Panc1 (cell line): ENCODE measurements at regions not wholly inside any gene's neighbourhood (a gene's known extent, or its start where the extent isn't known, plus 50 kb on each side); places are given as distances from the start of the nearest gene placed in this dataset.

ENCODE experiments used
- ATAC-seq: fragments of 200-7000 bp; cut with Tn5 transposase; 2 replicates; pipeline ENCODE4 v1.9.1; 2020; ENCODE audit warnings: mild to moderate bottlenecking, moderate library complexity
- BruUV-seq: library from RNA; stranded (reverse); fragments of 400-500 nt; replicated peaks from 2 replicates; lab custom pipeline; 2021; lab: Mats Ljungman, UMichigan
- CTCF ChIA-PET: fragments of 300-600 bp; sonication (Branson Sonifier 250); formaldehyde crosslinking; loops from one replicate; lab custom pipeline; 2022; ENCODE audit warnings: antibody characterized with exemption; lab: Charles Lee
- POLR2A ChIA-PET: fragments of 300-600 bp; sonication (Branson Sonifier 250); formaldehyde crosslinking; loops from one replicate; lab custom pipeline; 2022; ENCODE audit warnings: antibody characterized with exemption; lab: Charles Lee
- DNase-seq: peaks from one replicate; pipeline ENCODE4 v3.0.0-alpha.2; 2010; ENCODE audit warnings: low read depth, low spot score
- H3K27ac ChIP-seq: 2 replicates; pipeline ENCODE4 v1.5.1; 2011; ENCODE audit warnings: mild to moderate bottlenecking, low read length, inconsistent platforms
- H3K27me3 ChIP-seq: fragments of 200-500 bp; sonication (Bioruptor generic); 2 replicates; pipeline ENCODE4 v1.6.0; 2014; ENCODE audit warnings: low read length, inconsistent platforms; ENCODE audit not compliant: control insufficient read depth, insufficient read depth
- H3K36me3 ChIP-seq: fragments of 200-500 bp; sonication (Bioruptor generic); 2 replicates; pipeline ENCODE4 v1.5.1; 2014; ENCODE audit warnings: inconsistent platforms, mild to moderate bottlenecking, low read length, moderate library complexity; ENCODE audit not compliant: control insufficient read depth, insufficient read depth
- H3K4me1 ChIP-seq: 2 replicates; pipeline ENCODE4 v1.5.1; 2011; ENCODE audit warnings: inconsistent platforms, mild to moderate bottlenecking, low read length, moderate library complexity; ENCODE audit not compliant: control insufficient read depth, insufficient read depth
- H3K4me3 ChIP-seq, 2 experiments: 2 replicates each; pipeline ENCODE4 v1.5.1; 2011 to 2012; ENCODE audit warnings: low read depth in 2 of 2, low read length in 2 of 2, mild to moderate bottlenecking in 2 of 2, inconsistent platforms in 1 of 2, moderate library complexity in 1 of 2
- H3K9me3 ChIP-seq: fragments of 200-500 bp; sonication (Bioruptor generic); 2 replicates; pipeline ENCODE4 v1.5.1; 2014; ENCODE audit warnings: low read depth, mild to moderate bottlenecking, inconsistent platforms, low read length, moderate library complexity; ENCODE audit not compliant: control insufficient read depth, insufficient read depth
- CTCF ChIP-seq: fragments of 450-650 bp; IDR thresholded peaks from 2 replicates; pipeline ENCODE4 v1.5.1; 2017; ENCODE audit warnings: mild to moderate bottlenecking
- POLR2AphosphoS5 ChIP-seq: IDR thresholded peaks from 2 replicates; pipeline ENCODE4 v1.6.1; 2012; ENCODE audit warnings: mild to moderate bottlenecking, low read depth, low read length, moderate library complexity
- REST ChIP-seq, 2 experiments: IDR thresholded peaks; 2 replicates each; pipeline ENCODE4 v1.6.1; 2011 to 2012; ENCODE audit warnings: low read depth in 2 of 2, control low read depth in 1 of 2, low read length in 1 of 2, mild to moderate bottlenecking in 1 of 2, moderate library complexity in 1 of 2; ENCODE audit not compliant: insufficient read depth in 1 of 2
- SIN3A ChIP-seq: IDR thresholded peaks from 2 replicates; pipeline ENCODE4 v1.6.1; 2012; ENCODE audit warnings: low read depth, mild to moderate bottlenecking, low read length, moderate library complexity, borderline replicate concordance; ENCODE audit not compliant: insufficient read depth
- TCF7L2 ChIP-seq: IDR thresholded peaks from 2 replicates; pipeline ENCODE4 v1.6.1; 2011; ENCODE audit warnings: mild to moderate bottlenecking, low read depth, low read length, inconsistent platforms
- in situ Hi-C: cut with HindIII; loops from 2 replicates; pipeline ENCODE4 v1.10.0; 2016; ENCODE audit warnings: low sequenced_read_pairs, low pct_unique_long_range_greater_than_20kb
- intact Hi-C: fragments of 100-400 bp; cut with micrococcal nuclease; formaldehyde crosslinking; loops from one replicate; pipeline ENCODE4 v1.10.0; 2022; ENCODE audit not compliant: unreplicated experiment

GRCh38 chr22:27222178-27222577, 564.8 kb downstream of the MIAT start:
- Histone ChIP-seq H3K9me3 (no peaks in the 10 kb centered on the region), H3K27me3 (no peaks in the 10 kb centered on the region), H3K4me1 (no peaks in the 10 kb centered on the region), H3K27ac (no peak overlapping the region), H3K36me3 (no peaks in the 10 kb centered on the region), H3K4me3 (no peak overlapping the region)
- in situ Hi-C loops: no loop called here
- TF ChIP-seq CTCF (no peak), POLR2AphosphoS5 (no peak), REST (IDR thresholded peaks at IDR 0.05; ENCODE audit: insufficient read depth in 1 of 2, low read depth in 2 of 2, low read length in 1 of 2) (no peak), SIN3A (no peak), TCF7L2 (no peak)
- intact Hi-C loops: no loop called here
- CTCF ChIA-PET: no interaction called here
- BruUV-seq: no TSS peak
- POLR2A ChIA-PET: no interaction called here
- DNase-seq (no peak), ATAC-seq (no peak)

- no peak for ATAC-seq
- intact Hi-C loops: no loop called here
- H3K4me1 ChIP-seq: no peaks in the 10 kb centered on the region
- CTCF ChIA-PET: no interaction called here
- H3K9me3 ChIP-seq: no peaks in the 10 kb centered on the region
- H3K27ac ChIP-seq: no peak overlapping the region
- no peaks in the 10 kb centered on the region for H3K27me3 ChIP-seq
- BruUV-seq: no TSS peak
- no peaks in the 10 kb centered on the region for H3K36me3 ChIP-seq
- no peak for DNase-seq
- in situ Hi-C loops: no loop called here
- POLR2A ChIA-PET: no interaction called here
- H3K4me3 ChIP-seq: no peak overlapping the region
- no peak for TF ChIP-seq SIN3A
These were observed 566.2 kb downstream of the MIAT start for GRCh38 chr22:27223317-27224177.
